HG02588 (cell line): ENCODE measurements at regions not wholly inside any gene's neighbourhood (a gene's known extent, or its start where the extent isn't known, plus 50 kb on each side); places are given as distances from the start of the nearest gene placed in this dataset.
"Not testable (repeated sequence)": the region's sequence is repeated elsewhere in the genome, so short reads cannot be mapped to it uniquely, and the experiment has no call there.

Source experiments
- ATAC-seq: cut with Tn5 transposase; IDR thresholded peaks from one replicate; pipeline ENCODE4 v1.9.1; 2021; ENCODE audit warnings: mild to moderate bottlenecking, moderate library complexity; ENCODE audit not compliant: unreplicated experiment

DNA sequence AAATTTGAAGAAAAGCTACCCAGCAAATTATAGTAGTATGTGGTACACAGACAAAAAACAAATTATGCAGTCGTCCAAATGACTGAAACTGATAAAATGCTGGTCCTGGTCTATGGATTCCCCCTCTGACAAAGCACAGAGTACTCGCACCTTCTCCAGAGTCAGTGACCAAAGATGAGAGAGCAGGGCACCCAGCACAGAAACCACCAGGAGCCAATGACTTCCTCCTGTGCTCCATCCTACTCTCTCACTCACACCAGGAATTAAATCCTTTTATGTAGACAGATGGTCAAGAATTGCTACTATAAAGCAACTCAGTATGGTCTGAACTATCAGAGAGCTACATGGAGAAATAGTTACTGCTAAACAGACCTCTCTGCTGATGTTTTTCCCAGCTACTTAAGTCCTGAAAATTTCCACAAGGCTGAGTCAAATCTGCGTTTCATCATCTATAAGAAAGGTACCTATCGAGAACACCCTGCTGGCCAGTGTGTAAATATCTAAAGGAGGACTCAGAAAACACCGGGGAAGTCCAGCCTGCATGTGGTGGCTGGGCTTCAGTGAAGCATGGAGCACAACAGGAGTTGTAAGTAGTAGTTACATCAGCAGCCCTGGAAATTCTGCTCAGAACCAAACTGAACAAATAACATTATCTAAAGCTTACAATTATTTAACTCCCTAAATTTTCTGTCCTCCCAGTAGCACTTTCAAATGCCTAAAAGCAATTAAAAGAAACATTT lies 84.5 kb upstream of the FBXO28 start:
- ATAC-seq = peak; percentile 89

- not testable (repeated sequence) for ATAC-seq
These were observed 85.1 kb upstream of the FBXO28 start for GRCh38 chr1:224028802-224029201.

DNA sequence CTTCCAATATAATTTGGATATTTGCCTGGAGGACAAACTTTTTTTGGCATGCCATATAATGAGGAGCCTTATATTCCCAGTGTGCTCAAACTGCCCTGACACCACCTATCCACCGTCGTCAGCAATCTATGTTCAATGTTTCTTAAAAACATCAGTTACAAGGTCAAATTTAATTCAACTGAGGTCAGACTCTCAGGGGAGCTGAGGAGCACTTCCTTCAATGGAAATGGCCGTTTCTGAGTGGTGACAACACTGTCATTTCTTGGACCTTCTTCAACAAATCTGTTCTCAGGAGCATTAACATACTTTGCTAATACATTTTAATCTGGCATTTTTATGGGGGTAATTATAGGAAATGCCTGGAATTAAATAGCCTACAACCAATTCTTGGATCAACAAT lies 90.8 kb upstream of the FBXO28 start:
- not testable (repeated sequence) for ATAC-seq

DNA sequence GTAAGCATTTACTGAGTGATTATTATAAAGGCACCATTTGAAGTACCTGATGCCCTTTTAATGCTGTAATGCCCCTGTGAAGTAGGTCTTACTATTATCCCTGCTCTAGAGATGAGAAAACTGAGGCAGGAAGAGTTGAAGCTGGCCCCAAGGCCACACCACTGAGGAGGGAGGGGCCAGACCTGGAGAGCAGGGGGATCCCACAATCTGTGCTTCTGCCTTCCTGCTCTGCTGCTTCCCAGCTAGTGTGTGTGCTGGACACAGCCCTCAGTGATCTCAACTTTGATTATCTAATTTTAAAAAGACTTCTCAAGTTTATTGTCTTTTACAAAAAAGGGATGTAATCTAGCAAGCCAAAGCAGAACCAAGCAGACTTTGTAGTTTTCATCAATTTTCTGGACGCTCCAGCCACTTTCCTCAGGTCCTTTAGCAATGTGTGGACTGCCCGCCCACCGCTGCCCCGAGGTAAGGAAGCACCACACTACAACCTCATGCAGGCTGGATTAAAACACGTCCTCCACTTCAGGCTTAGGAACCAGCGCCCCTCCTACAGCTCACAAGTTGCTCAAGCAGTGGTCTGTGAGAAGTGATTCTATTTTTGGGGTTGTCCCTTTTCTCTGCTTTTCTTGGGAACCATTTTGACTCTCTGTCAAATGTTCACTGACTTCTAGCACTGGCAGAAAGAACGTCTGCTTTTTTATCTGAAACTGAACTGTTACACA lies 91.5 kb upstream of the FBXO28 start:
- ATAC-seq = not testable (repeated sequence)

- not testable (repeated sequence) for ATAC-seq
These were observed 94.0 kb upstream of the FBXO28 start for GRCh38 chr1:224019866-224020265.

GRCh38 chr1:224015782-224016181 lies 98.1 kb upstream of the FBXO28 start:
- not testable (repeated sequence) for ATAC-seq

DNA sequence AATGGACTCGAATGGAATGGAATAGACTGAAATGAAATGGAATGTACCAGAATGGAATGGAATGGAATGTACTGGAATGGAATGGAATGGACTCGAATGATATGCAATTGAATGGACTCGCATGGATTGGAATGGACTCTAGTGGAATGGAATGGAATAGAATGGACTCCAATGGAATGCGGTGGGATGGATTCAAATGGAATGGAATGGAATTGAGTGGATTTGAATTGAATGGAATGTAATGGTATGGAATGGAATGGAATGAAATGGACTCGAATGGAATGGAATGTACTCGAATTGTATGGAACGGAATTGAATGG lies 99.6 kb upstream of the FBXO28 start:
- no peak for ATAC-seq

DNA sequence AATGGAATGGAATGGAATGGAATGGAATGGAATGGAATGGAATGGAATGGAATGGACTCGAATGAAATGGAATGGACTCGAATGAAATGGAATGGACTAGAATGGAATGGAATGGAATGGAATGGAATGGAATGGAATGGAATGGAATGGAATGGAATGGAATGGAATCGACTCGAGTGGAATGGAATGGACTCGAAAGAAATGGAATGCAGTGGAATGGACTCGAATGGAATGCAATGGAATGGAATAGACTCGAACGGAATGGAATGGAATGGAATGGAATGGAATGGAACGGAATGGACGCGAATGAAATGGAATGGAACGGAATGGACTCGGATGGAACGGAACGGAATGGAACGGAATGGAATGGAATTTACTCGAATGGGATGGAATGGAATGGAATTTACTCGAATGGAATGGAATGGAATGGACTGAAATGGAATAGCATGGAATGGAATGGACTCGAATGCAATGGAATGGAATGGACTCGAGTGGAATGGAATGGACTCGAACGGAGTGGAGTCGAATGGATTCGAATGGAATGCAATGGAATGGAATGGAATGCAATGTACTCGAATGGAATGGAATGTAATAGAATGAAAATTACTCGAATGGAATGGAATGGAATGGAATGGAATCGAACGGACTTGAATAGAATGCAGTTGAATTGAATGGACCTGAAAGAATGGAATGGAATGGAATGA lies 100.1 kb upstream of the FBXO28 start:
- ATAC-seq = not testable (repeated sequence)

DNA sequence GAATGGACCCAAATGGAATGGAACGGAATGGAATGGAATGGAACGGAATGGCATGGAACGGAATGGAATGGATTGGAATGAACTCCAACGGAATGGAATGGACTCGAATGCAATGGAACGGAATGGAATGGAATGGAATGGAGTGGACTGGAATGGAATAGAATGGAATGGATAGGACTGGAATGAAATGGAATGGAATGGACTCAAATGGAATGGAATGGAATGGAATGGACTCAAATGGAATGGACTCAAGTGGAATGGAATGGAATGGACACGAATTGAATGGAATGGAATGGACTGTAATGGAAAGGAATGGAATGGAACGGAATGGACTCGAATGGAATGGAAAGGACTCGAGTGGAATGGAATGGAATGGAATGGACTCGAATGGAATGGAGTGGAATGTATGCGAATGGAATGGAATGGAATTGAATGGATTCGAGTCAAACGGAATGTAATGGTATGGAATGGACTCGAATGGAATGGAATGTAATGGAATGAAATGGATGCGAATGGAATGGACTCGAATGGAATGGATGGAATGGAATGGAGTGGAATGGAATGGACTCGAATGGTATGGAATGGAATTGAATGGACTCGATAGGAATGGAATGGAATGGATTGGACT lies 101.0 kb upstream of the FBXO28 start:
- ATAC-seq = not testable (repeated sequence)

DNA sequence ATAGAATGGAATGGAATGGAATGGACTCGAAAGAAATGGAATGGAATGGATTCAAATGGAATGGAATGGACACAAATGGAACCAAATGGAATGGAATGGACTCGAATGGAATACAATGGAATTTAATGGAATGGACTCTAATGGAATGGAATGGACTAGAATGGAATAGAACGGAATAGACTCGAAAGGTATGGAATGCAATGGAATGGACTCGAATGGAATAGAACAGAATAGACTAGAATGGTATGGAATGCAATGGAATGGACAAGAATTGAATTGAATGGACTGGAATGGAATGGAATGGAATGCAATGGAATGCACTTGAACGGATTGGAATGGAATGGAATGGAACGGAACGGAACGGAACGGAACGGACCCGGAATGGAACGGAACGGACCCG lies 101.7 kb upstream of the FBXO28 start:
- not testable (repeated sequence) for ATAC-seq

- not testable (repeated sequence) for ATAC-seq
These were observed 102.2 kb upstream of the FBXO28 start for GRCh38 chr1:224011751-224012150.

GRCh38 chr1:224011153-224011552 lies 102.8 kb upstream of the FBXO28 start:
- not testable (repeated sequence) for ATAC-seq

- not testable (repeated sequence) for ATAC-seq
These were observed 107.9 kb upstream of the FBXO28 start for GRCh38 chr1:224005973-224006372.

DNA sequence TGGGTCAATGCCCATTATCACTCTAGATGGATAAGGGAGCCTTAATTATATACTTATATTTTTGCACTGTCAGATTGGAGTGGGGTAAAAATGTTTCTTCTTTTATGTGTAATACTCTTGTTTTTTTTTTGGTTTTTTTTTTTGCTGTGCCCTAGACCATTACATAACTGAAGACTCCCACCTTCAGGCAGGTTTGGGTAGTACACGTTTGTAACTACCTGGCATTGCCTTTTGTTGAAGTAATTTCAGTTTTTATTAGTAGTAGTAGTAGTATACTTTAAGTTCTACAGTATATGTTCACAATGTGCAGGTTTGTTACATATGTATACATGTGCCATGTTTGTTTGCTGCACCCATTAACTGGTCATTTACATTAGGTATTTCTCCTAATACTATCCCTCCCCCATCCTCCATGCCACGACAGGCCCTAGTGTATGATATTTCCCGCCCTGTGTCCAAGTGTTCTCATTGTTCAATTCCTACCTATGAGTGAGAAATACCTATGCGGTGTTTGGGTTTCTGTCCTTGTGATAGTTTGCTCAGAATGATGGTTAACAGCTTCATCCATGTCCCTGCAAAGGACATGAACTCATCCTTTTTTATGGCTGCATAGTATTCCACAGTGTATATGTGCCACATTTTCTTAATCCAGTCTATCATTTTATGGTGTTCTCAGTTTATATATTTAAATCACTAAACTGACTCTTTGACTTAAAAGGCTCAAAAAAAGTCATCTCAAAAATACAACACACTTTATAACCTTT lies 109.2 kb upstream of the FBXO28 start:
- not testable (repeated sequence) for ATAC-seq

DNA sequence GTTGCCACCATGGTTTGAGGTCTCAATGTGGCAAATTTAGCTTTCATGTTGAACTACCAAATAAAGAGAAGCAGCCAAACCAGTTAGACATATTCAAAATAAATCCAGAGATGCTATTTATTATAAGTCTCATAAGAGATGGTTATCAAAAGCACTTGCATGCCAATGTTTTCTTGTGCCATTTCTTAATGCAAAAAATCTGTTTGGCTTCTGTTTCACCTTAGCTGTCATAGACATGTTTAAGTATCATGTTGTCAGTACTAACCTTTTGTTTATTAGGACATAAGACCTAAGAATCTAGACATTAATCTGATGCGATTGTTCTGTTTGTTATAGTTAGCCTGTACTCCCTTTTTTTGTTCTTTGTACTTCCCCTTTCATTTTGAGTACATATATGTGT lies 110.0 kb upstream of the FBXO28 start:
- ATAC-seq = not testable (repeated sequence)

DNA sequence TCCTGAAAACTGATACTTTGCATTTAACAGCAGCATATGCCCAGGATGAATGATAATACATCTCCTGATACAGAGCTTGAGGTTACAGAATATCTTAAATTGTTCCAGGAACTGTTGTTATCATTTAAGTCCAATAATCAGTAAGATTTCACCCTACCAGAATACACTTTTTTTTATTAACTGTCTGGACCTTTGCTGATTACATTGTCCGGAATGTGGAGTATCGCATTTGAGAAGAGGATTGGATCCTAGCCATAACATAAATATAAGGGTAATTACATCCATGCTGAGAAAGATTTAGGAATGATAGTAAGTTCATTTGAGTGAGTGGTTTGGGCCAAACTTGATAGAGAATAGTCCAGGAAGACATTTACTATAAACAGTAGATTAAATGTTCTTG lies 112.2 kb upstream of the FBXO28 start:
- not testable (repeated sequence) for ATAC-seq

GRCh38 chr1:223999761-224000160 lies 114.2 kb upstream of the FBXO28 start:
- ATAC-seq = not testable (repeated sequence)

- ATAC-seq = not testable (repeated sequence)
These were observed 115.0 kb upstream of the FBXO28 start for GRCh38 chr1:223998676-223999455.

GRCh38 chr1:223996376-223996775 lies 117.5 kb upstream of the FBXO28 start:
- not testable (repeated sequence) for ATAC-seq
